Putamen (tissue), 1 donor: ENCODE measurements at regions not wholly inside any gene's neighbourhood (a gene's known extent, or its start where the extent isn't known, plus 50 kb on each side); places are given as distances from the start of the nearest gene placed in this dataset.

Source experiments
- DNase-seq: peaks from one replicate; pipeline ENCODE4 v3.0.0-alpha.2; 2016; ENCODE audit warnings: low spot score

DNA sequence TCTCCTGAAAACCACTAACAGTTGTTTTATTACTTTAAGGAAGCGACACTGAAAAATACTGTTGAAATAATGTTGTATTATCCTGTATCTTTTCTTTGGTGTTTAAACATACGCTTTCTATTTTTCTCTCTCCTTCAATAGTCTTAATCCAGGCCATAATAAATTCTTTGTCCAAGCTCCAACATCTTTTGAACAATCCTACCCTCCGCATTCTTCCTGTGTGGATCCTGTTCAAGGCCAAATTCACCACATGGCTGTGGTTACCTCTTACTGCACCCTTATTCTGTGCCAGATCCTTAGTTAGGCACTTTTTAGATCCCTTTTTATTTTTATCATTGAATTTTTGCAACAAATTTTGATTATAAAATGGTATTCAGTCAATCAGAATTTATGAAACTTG, 1691.5 kb downstream of the MAT2B start:
- no peak for DNase-seq

DNA sequence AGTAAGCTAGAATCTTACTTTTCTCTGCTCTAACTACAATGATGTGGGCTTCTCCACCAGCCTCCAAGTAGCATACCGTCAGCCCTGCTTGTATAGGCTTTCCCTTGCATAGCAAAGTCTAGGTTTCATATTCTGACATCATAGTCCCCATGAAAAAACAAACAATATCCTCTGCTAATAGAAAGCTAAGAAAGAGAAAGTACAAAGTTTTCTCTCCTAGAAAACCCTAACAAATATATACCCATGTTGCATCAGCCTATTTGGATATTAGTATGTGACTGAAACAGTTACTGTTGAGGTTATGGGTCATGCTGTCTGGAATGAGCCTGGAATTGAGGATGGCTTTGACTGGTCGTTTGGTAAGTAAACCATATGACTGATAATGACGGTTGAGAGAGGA, 1696.0 kb downstream of the MAT2B start:
- DNase-seq = no peak

DNA sequence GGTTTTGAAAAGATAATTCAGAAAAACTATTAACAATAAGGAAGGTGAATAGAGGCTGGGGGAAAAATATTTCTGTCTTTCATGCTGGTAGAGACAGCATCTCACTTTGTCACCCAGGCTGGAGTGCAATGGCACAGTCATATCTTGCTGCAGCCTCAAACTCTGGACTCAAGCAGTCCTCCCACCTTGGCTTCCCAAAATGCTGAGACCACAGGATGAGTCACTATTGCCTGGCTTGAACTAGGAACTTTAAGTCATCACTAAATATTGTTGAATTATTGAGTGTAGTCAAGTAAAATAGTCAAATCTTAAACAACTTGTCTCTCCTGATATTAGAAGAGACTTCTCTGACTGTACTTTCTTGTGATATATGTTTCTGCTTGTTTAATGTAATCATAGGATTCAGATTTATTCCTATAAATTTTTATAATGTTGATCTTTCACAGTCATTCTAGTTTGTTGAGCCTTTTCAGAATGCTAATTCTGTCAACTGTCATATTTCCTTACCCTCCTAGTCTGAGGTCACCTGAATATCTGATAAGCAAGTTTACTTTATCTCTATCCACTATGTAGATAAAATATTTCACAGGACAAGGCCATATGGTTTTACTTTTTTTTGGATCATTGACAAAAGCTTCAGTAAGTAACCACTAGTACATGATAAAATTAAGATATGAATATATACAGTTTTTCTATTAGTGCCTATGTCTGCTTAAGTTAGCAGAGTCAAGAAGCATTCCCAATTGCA, 1696.5 kb downstream of the MAT2B start:
- DNase-seq = no peak

DNA sequence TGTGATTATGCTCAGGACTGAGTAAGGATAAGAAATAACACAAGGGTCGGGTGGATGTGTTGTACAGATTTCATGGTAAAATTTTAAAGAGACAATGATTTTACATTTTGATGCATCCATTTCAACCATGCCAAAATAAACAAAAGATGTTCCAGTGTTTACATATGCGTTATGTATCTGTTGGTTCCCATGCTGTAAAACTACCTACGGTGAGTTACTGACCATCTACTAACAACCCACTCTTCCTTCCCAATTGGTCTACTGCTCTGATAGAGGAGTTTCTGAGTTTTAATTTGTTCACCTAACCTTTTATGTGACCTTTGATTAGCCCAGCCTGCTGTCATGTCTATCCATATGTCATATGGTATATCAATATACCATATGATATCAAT, 1697.1 kb downstream of the MAT2B start:
- no peak for DNase-seq

DNA sequence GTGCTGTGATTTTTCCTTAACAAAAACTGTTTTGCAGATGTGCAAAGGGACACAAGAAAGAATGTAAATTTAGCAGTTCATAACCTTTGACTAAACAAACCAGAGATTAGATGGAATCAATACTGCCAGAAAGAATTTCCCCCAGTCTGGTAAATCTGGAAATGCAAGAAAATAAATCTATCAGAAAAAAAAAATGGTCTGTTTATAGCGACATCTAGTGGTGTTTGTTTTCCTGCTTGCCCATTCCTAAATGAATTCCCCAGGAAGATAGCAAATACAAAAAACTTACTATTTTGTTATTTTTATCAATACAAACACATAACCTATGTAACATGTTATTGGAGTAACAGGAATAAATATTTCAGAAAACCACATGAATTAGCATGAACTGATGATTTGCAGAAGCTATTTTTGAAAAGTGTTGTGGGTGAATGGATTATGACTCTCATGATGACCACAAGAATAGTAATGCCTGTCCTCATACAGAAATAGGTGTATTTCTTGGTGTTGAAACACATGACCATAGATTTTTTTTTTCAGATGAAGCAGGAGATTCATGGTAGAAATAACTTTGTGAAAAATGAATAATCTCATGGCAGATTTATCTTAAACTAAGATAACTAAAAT, 1703.8 kb downstream of the MAT2B start:
- peak; percentile 19 for DNase-seq

DNA sequence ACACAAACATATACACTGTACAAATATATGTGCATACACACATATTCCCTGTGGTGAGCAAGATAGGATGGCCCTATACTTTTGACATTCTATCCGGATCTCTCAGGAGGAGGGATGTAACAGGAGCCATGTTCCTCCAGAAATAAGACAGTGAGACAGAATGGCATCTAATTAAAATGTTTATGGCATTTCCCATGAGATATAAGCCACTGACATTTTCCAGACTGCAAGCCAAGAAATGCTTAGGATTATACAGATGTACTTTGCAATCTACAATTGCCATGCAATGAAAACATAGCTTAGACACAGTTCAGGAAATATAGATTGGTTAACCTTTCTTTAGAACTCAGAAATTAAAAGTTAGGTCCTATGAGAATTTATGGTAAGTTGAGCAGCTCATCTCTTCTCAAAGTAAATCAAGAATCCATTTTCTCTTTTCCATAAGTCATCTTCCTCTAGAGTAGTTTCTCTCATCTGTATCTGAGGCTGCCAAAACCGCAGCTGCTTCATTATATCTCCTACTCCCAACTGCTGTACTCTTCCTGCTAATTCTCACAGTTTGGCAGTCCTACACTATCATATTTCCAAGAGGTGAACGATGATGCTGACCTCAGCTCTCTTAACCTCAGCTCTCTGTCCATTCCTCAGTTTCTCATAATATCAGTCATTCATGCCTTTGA, 1719.1 kb downstream of the MAT2B start:
- no peak for DNase-seq

DNA sequence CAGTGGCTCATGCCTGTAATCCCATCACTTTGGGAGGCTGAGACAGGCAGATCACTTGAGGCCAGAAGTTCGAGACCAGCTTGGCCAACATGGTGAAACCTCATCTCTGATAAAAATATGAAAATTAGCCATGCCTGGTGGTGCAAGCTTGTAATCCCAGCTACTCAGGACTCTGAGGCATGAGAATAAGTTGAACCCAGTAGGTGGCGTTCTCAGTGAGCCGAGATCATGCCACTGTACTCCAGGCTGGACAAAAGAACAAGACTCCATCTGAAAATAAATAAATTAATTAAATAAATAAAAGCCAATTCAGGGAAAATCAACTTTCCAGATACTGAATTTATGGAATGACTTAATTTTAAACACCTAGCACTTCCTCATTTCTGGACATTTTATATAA, 1722.1 kb downstream of the MAT2B start:
- DNase-seq = no peak

DNA sequence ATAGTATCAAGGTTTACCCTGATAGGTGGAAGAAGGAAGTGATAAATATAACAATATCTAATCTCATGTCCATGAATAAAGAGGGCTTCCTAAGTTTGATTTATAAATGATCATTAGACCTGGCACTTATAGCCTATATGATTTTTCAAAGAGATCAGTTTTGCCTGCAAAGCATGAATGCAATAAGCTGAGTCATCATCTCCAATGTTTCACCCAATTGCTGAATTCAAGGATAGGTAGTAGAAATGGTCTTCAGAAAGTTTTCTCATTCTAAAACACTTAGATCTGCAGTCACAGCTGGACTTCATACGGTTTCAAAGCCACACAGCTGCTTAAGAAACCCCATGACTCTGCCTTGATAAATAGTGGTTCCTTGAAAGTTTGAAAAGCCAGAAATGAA, 1722.8 kb downstream of the MAT2B start:
- DNase-seq = no peak

DNA sequence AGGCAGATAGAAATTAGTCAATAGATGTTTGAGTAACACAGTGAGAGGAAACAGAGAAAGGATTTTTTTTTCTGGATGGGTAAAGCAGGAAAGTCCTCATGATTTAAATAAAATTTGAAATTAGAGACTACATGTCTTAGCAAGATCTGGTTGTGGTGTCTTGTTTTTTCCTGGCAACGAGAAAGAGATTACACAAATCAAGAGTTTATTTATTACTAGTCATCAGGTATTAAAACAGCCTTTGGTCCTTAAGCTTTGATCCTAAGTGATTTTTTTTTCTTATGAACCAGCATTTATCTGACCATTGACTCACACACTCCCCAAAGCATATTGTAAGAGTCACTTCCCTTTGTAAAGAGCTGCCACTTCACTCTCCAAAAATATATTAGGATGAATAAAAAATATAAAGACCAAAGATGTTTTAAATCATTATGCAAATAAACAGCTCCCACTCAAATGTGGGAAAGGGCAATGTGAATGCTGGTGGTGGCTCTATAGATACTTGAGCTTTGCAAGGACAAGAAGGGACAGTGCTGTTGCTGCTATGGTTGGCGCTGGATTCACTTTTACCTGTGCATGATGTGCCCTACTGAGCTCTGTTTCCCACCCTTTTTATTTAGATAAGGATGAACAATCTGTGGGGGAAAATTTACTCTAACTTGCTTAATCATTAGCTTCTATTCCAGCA, 1726.5 kb downstream of the MAT2B start:
- DNase-seq = no peak

DNA sequence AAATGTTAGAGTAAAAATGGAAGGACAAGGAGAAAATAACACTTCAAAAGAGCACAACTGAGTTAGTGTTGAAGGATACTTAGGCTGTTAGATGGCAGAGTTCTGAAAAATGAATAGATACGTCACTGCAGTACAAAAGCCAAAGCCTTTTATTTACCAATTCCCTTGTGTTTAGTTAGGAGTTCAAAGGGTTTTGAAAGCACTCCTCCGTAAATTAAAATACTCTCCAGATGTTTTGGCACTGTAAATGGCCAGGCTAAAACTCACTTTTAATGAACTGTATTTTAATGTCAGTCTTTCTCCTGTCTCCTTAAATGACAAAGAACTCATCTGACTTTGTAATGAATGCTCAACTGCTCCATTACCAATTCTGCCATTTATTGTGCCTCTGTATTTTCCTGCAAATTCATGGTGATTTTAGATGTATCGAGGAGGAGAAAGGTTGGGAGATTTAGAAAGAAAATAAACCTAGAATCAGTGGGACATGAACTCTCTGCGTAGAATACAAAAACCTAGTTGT, 1727.2 kb downstream of the MAT2B start:
- no peak for DNase-seq

DNA sequence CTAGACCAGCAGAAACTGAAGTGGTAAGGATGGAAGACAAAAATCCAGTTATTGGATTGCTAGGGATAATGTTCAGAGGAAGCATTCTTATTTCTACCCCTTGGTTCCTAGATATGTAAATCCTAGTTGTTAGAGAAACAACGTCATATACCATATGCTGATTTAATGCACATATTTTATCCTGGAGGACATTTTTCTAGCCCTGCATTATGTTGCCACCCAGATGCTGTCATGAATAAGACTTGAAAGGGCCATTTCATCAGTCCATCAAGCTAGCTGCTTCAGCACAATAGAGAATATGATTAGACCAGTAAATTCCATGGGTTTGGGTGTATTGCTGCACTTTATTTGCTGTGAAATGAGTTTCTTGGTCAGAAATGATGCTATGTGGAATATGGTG, 1736.4 kb downstream of the MAT2B start:
- DNase-seq = no peak

DNA sequence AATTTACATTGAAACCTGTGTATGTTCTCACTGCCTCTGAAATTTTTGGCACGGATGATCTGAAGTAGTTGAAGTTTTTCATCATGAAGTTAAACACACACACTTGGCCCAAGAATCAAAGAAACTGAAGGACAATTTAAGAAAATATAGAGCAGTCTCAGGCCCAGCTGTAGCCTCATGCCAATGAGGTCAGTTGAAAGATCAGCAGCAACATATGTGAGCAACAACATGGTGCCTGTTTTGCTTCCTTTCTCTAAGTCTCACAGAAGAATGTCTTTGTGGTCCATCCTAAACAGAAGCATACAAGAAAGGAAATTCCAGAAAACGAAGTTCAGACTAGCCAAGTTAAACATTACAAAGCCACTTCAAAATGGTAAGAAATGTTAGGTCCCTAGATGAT, 1737.2 kb downstream of the MAT2B start:
- DNase-seq = no peak

DNA sequence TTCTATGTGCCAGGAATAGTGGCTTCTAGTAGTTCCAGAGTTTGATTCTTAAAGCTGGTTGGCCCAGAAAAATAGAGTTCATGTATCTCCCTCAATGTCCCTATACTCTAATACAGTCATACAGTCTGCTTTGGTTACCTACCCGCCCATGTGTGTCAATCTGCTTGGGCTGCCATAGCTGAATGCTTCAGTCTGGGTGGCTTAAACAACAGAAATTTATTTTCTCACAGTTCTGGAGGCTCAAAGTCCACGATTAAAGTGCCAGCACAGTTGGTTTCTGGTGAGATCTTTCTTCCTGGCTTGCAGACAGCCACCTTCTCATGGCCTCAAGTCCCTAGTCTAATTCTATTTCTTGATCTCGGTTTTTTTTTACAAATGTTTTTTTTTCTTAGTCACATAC, 1739.0 kb downstream of the MAT2B start:
- no peak for DNase-seq

DNA sequence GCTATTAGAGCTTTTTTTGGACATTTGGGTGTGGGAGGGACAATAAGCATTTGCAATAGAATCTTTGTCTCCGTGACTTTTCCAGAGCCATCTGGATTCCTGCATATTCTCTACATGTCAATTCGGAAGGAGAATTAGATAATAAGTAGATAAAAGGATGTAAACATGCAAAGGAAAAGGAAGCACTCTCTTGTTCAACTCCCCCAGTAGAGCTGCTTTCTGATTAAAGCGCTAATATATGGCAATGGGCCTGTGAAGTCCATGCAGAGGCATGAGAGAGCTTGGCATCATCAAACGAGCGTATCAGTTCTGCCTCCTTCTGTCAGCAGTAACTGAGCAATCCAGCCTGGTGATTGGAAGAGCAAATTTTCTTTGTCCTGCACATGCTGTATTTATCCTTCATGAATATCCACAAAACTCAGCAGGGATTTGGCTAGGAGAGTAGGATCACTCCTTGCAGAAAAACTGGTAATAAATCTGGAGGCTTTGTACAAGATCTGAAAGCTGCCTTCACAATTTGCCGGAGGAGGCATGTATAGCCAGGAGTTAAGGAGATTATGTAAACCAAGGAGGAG, 1752.9 kb downstream of the MAT2B start:
- no peak for DNase-seq

DNA sequence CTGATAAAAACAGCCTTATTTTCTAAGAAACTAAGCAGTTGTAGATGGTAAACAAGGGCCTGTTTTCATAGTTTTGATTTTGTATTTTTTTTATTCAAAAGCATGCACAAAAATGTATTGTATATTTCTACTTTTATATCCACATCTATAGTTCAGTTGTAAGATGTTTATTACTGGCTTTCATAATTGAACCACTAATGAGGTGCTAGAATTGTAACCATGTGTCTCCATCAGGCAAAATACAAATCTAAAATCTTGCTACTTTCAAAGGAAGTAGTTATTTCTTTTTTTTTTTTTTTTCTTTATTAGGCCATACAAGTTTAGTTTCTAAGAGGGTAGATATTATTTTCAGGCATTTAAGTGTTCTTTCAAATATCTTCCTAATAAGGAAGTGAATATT, 1755.0 kb downstream of the MAT2B start:
- no peak for DNase-seq

DNA sequence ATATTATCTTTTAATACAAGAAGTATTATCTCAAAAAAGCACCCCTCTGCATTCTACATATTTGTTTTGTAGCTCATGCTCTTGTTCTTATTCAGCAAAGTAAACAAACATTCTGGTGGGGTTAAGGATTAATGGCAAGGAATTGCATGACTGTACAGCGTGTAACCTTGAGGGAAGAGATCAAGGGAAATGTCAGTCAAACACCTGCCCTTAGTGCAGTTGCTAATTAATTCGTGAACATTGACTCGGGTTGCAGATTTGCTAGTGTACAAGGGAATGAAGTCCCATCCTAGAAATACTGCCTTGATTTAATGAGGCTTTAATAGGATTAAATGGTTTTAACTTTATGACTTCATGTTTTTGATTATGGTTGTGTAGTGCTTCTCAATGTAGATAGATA, 1758.1 kb downstream of the MAT2B start:
- DNase-seq = no peak

DNA sequence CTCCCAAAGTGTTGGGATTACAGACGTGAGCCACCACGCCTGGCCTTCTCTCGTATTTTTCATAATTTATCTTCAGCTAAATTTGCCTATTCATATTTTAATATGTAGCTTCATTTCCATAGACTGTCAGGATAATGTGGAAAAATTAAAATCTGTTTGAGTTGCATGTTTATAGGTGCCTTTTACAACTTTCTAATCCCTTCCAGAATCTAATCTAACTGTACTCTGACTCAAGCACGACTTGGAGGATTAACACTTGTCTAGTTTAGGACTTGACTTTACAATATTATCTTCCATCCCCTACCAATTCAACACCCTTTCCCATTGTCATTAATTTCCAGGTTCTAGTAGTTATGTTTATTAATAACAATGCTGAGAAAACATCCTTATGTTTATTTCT, 1761.5 kb downstream of the MAT2B start:
- no peak for DNase-seq

DNA sequence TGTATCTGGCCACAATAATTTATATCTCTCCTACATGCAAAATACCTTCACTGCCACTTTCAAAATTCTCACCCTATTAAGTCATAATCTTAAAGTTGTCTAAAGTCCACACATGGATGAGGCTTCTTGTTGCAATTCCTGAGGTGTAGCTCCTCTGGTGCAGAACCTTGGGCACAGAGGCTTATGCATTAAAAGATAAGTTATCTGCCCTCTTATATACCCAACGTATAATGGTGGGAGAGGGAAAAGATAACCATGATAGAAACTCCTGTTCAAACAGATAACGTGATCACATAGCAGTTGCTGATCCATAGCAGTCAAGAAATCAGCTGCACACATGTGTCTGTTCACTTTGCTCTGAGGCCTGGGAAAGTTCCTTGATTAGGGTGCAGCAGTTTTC, 1767.0 kb downstream of the MAT2B start:
- DNase-seq = no peak

DNA sequence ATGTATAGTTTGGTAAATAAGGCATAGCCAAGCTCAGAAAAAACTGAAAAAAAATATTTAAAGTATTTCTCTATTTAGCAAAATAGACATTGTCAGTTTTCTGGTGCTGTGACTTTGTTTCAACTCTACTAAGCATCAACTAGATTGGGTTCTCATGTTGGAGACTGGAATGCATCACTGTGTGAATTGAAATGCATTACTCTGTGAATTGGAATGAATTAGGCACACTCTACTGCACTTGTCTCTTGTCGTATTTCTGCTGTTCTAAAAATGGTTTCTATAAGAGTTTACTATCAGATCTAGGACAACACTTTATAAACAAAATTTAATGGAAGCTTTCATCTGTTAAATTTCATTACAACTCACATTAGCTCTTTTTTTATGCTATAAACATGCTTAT, 1772.2 kb downstream of the MAT2B start:
- DNase-seq = no peak

DNA sequence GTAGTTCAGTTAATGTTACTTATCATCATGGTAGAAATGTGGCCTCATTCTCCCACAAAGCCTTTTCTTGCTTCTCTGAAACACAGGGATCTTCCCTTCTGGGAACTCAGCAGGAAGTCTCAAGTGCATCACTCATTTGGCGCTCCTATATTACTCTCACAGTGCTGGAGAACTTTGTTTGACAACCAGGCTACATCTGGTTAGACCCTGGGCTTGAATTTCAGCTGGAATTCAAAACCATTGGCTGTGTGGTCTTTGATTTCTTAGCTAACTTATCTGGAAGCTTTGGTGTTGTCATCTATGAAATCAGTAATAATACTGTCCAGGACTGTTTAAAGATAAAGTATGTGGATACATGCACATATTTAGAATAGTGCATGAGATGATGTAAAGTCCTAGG, 1777.1 kb downstream of the MAT2B start:
- DNase-seq = no peak

DNA sequence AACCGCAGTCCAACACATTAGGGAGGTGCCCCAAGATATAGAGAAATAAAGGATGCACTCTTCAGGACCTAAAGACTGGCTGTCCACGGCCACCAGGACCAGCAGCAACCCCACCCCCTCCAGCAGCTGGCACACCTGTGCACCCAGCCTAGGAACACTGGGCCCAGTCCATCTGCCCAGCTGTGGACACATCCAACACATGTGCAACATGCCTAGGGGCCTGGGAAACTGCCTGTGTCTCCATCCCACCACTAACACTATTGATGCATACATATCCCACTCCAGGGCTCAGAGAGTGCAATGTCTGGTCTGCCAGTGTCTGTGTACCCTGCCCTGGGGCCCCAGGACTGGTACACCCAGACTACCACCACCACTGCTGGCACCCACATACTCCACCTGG, 1781.3 kb downstream of the MAT2B start:
- DNase-seq = no peak

DNA sequence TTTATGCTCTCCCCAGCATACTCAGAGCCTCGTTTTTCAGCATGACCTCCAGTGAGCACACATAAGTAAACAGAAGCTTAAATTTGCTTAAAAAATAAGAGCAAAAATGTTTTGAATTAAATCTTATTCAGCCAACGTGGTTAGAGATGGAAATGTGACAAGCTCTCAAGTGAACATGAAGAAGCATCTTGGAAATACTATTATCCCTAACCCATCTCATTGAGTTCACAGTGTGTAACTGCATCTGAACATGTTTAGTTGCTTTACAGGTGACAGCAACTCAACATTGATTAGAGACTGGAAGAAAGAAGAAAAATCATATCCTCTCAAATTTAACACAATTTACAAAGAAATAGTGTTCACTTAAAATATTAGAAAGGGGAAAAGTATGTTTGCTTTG, 1785.1 kb downstream of the MAT2B start:
- DNase-seq = no peak
